Skeletal muscle tissue (tissue), 4 donors: ENCODE measurements at regions not wholly inside any gene's neighbourhood (a gene's known extent, or its start where the extent isn't known, plus 50 kb on each side); places are given as distances from the start of the nearest gene placed in this dataset. TPM values are rescaled to one million over a fixed set of nuclear protein-coding genes. Genes with fewer than 3 reads are reported as not detected.

Experiments used
- H3K27ac ChIP-seq: one replicate; pipeline ENCODE4 v1.7.0; 2013; ENCODE audit warnings: mild to moderate bottlenecking, low read depth, low read length, inconsistent platforms
- H3K27me3 ChIP-seq, 3 donors: one replicate each; pipeline ENCODE4 v1.7.0; 2013; ENCODE audit warnings: low read length in 3 of 3; ENCODE audit not compliant: control insufficient read depth in 3 of 3, insufficient read depth in 3 of 3
- H3K36me3 ChIP-seq, 3 donors: one replicate each; pipeline ENCODE4 v1.7.0; 2013; ENCODE audit warnings: low read length in 3 of 3; ENCODE audit not compliant: control insufficient read depth in 3 of 3, insufficient read depth in 3 of 3
- H3K4me1 ChIP-seq, 3 donors: one replicate each; pipeline ENCODE4 v1.7.0; 2013; ENCODE audit warnings: low read length in 3 of 3, mild to moderate bottlenecking in 3 of 3; ENCODE audit not compliant: control insufficient read depth in 3 of 3, insufficient read depth in 3 of 3
- H3K4me3 ChIP-seq, 3 donors: one replicate each; pipeline ENCODE4 v1.7.0; 2013; ENCODE audit warnings: low read length in 3 of 3
- H3K9ac ChIP-seq, 3 donors: one replicate each; pipeline ENCODE4 v1.7.0; 2013; ENCODE audit warnings: low read length in 3 of 3, mild to moderate bottlenecking in 3 of 3, moderate library complexity in 2 of 3, low read depth in 1 of 3
- H3K9me3 ChIP-seq, 3 donors: one replicate each; pipeline ENCODE4 v1.7.0; 2013; ENCODE audit warnings: low read length in 3 of 3; ENCODE audit not compliant: control insufficient read depth in 3 of 3
- small RNA-seq: library from RNA; depleted of rRNA; stranded (forward); fragments of <200 nt; gene quantifications from one replicate; pipeline ENCODE3, GENCODE V24; 2014
- donor health status: Osteomylitis.

DNA sequence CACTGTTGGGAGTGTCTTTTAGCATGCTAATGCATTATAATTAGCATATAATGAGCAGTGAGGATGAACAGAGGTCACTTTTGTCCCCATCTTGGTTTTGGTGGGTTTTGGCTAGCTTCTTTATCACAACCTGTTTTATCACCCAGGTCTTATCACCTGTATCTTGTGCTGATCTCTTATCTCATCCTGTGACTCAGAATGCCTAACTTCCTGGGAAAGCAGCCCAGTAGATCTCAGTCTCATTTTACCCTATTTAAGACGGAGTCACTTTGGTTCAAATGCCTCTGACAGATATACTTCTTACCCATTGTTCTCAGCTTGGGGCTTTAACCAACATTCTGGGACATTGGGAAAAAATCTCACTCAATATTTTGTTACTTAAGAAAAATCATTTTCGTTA, 348.7 kb downstream of the PBX1 start:
- peaks cover 0 to 7% (median 2%) of the 10 kb centered on the region in 3 donors for H3K4me1 ChIP-seq
- no peak overlapping the region for H3K27ac ChIP-seq
- H3K9ac ChIP-seq = no peak overlapping the region
- H3K4me3 ChIP-seq = no peak overlapping the region
- no peaks in the 10 kb centered on the region for H3K9me3 ChIP-seq
- no peaks in the 10 kb centered on the region for H3K27me3 ChIP-seq
- H3K36me3 ChIP-seq = no peaks in the 10 kb centered on the region

- Histone ChIP-seq H3K9me3 (no peaks in the 10 kb centered on the region), H3K9ac (no peak overlapping the region), H3K4me1 (no peaks in the 10 kb centered on the region), H3K27me3 (no peaks in the 10 kb centered on the region), H3K36me3 (no peaks in the 10 kb centered on the region), H3K27ac (no peak overlapping the region), H3K4me3 (no peak overlapping the region)
These were observed 346.9 kb downstream of the PBX1 start for GRCh38 chr1:164905869-164906268.

- Histone ChIP-seq H3K36me3 (no peaks in the 10 kb centered on the region), H3K4me1 (no peaks in the 10 kb centered on the region), H3K9ac (no peak overlapping the region), H3K4me3 (no peak overlapping the region), H3K9me3 (no peaks in the 10 kb centered on the region), H3K27me3 (no peaks in the 10 kb centered on the region), H3K27ac (no peak overlapping the region)
These were observed 343.5 kb downstream of the PBX1 start for GRCh38 chr1:164902491-164902890.

Small RNAs in the stretch of these regions (small RNA-seq; reads per million reads assigned to genes)
- gene RNU6-755P = not detected
